Esophagus muscularis mucosa (tissue), 4 donors: ENCODE measurements at regions not wholly inside any gene's neighbourhood (a gene's known extent, or its start where the extent isn't known, plus 50 kb on each side); places are given as distances from the start of the nearest gene placed in this dataset.
"Not testable (repeated sequence)": the region's sequence is repeated elsewhere in the genome, so short reads cannot be mapped to it uniquely, and the experiment has no call there.

Experiments used
- EP300 ChIP-seq: sonication (generic); formaldehyde crosslinking; IDR thresholded peaks from one replicate; pipeline ENCODE4 v1.6.1; 2017; ENCODE audit warnings: antibody characterized with exemption
- POLR2A ChIP-seq: fragments of 450-650 bp; IDR thresholded peaks from one replicate; pipeline ENCODE4 v1.6.1; 2017; ENCODE audit warnings: antibody characterized with exemption, moderate library complexity, mild to moderate bottlenecking, low read depth
- POLR2AphosphoS5 ChIP-seq, 2 donors: sonication (generic); formaldehyde crosslinking; IDR thresholded peaks; one replicate each; pipeline ENCODE4 v1.6.1; 2017; ENCODE audit warnings: antibody characterized with exemption in 2 of 2
- TF ChIP-seq, protein P1 (sequence below), 3 experiments: fragments of 200-600 bp in 2 of 3; fragments of 450-650 bp in 1 of 3; sonication (generic) in 2 of 3; IDR thresholded peaks; one replicate each; pipeline ENCODE4 v1.5.1; 2017 to 2019; ENCODE audit warnings: antibody characterized with exemption in 3 of 3, mild to moderate bottlenecking in 2 of 3, moderate library complexity in 1 of 3

DNA sequence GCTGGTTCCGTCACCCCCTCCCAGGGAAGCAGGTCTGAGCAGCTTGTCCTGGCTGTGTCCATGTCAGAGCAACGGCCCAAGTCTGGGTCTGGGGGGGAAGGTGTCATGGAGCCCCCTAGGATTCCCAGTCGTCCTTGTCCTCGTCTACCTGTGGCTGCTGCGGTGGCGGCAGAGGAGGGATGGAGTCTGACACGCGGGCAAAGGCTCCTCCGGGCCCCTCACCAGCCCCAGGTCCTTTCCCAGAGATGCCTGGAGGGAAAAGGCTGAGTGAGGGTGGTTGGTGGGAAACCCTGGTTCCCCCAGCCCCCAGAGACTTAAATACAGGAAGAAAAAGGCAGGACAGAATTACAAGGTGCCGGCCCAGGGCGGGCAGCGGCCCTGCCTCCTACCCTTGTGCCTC, 51.9 kb upstream of the IQSEC3 start:
- not testable (repeated sequence) for TF ChIP-seq POLR2A; POLR2AphosphoS5 (IDR thresholded peaks at IDR 0.05); EP300
- TF ChIP-seq, protein P1, sequence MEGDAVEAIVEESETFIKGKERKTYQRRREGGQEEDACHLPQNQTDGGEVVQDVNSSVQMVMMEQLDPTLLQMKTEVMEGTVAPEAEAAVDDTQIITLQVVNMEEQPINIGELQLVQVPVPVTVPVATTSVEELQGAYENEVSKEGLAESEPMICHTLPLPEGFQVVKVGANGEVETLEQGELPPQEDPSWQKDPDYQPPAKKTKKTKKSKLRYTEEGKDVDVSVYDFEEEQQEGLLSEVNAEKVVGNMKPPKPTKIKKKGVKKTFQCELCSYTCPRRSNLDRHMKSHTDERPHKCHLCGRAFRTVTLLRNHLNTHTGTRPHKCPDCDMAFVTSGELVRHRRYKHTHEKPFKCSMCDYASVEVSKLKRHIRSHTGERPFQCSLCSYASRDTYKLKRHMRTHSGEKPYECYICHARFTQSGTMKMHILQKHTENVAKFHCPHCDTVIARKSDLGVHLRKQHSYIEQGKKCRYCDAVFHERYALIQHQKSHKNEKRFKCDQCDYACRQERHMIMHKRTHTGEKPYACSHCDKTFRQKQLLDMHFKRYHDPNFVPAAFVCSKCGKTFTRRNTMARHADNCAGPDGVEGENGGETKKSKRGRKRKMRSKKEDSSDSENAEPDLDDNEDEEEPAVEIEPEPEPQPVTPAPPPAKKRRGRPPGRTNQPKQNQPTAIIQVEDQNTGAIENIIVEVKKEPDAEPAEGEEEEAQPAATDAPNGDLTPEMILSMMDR (IDR thresholded peaks at IDR 0.05) = not testable (repeated sequence)
